Astrocyte (in vitro differentiated cells and primary cell): ENCODE measurements at regions not wholly inside any gene's neighbourhood (a gene's known extent, or its start where the extent isn't known, plus 50 kb on each side); places are given as distances from the start of the nearest gene placed in this dataset.
"Not testable (repeated sequence)": the region's sequence is repeated elsewhere in the genome, so short reads cannot be mapped to it uniquely, and the experiment has no call there.

Experiments
- DNase-seq: peaks from one replicate; pipeline ENCODE4 v3.0.0-alpha.2; 2010; ENCODE audit warnings: low read depth
- FAIRE-seq: peaks from 2 replicates; lab custom pipeline; 2011; peaks lifted over from hg19 to GRCh38; lab: Jason Lieb, UNC
- H2AFZ ChIP-seq: 2 replicates; pipeline ENCODE4 v1.6.0; 2012; ENCODE audit warnings: low read depth, low read length, inconsistent platforms
- H3K27ac ChIP-seq: 2 replicates; pipeline ENCODE4 v1.5.1; 2011; ENCODE audit warnings: low read depth, low read length, inconsistent platforms
- H3K27me3 ChIP-seq: 2 replicates; pipeline ENCODE4 v1.6.0; 2011; ENCODE audit warnings: low read length, inconsistent platforms; ENCODE audit not compliant: insufficient read depth
- H3K36me3 ChIP-seq: 2 replicates; pipeline ENCODE4 v1.5.1; 2011; ENCODE audit warnings: low read length, inconsistent platforms; ENCODE audit not compliant: insufficient read depth
- H3K4me1 ChIP-seq: 2 replicates; pipeline ENCODE4 v1.5.1; 2011; ENCODE audit warnings: low read length, inconsistent platforms; ENCODE audit not compliant: insufficient read depth
- H3K4me2 ChIP-seq: 2 replicates; pipeline ENCODE4 v1.6.0; 2012; ENCODE audit warnings: low read length, inconsistent platforms
- H3K4me3 ChIP-seq: 2 replicates; pipeline ENCODE4 v1.5.1; 2011; ENCODE audit warnings: low read depth, mild to moderate bottlenecking, low read length, inconsistent platforms; ENCODE audit not compliant: insufficient read depth
- H3K79me2 ChIP-seq: 2 replicates; pipeline ENCODE4 v1.6.0; 2012; ENCODE audit warnings: mild to moderate bottlenecking, low read length, inconsistent platforms; ENCODE audit not compliant: insufficient read depth
- H3K9ac ChIP-seq: 2 replicates; pipeline ENCODE4 v1.6.0; 2012; ENCODE audit warnings: mild to moderate bottlenecking, low read length, inconsistent platforms
- H3K9me3 ChIP-seq: 2 replicates; pipeline ENCODE4 v1.5.1; 2012; ENCODE audit warnings: low read depth, mild to moderate bottlenecking, low read length, inconsistent platforms; ENCODE audit not compliant: insufficient read depth
- H4K20me1 ChIP-seq: 2 replicates; pipeline ENCODE4 v1.6.0; 2012; ENCODE audit warnings: low read length, inconsistent platforms; ENCODE audit not compliant: insufficient read depth
- H3K27ac Mint-ChIP-seq: one replicate; pipeline ENCODE4 v1.8.0; 2021; ENCODE audit warnings: mild to moderate bottlenecking, mixed read lengths; ENCODE audit not compliant: unreplicated experiment
- H3K27me3 Mint-ChIP-seq: one replicate; pipeline ENCODE4 v1.8.0; 2021; ENCODE audit warnings: low read depth, mixed read lengths; ENCODE audit not compliant: unreplicated experiment
- H3K36me3 Mint-ChIP-seq: one replicate; pipeline ENCODE4 v1.8.0; 2021; ENCODE audit warnings: low read depth, mixed read lengths; ENCODE audit not compliant: unreplicated experiment
- H3K4me1 Mint-ChIP-seq: one replicate; pipeline ENCODE4 v1.8.0; 2021; ENCODE audit warnings: low read depth, mixed read lengths; ENCODE audit not compliant: unreplicated experiment
- H3K4me3 Mint-ChIP-seq: one replicate; pipeline ENCODE4 v1.8.0; 2021; ENCODE audit warnings: mild to moderate bottlenecking, moderate library complexity, mixed read lengths; ENCODE audit not compliant: unreplicated experiment
- H3K9me3 Mint-ChIP-seq: one replicate; pipeline ENCODE4 v1.8.0; 2021; ENCODE audit warnings: mild to moderate bottlenecking, mixed read lengths; ENCODE audit not compliant: unreplicated experiment
- CTCF ChIP-seq: IDR thresholded peaks from 2 replicates; pipeline ENCODE4 v1.5.1; 2011; ENCODE audit warnings: low read depth, mild to moderate bottlenecking, inconsistent platforms, low read length, moderate library complexity; ENCODE audit not compliant: insufficient read depth
- EZH2 ChIP-seq: IDR thresholded peaks from 2 replicates; pipeline ENCODE4 v1.6.1; 2012; ENCODE audit warnings: mild to moderate bottlenecking, low read length, inconsistent platforms; ENCODE audit not compliant: insufficient read depth

GRCh38 chr14:34051966-34052657, 101.2 kb upstream of the EGLN3 start:
- no peaks in the 10 kb centered on the region for H3K27me3 Mint-ChIP-seq
- peaks cover 3% of the 10 kb centered on the region for H3K36me3 Mint-ChIP-seq
- no peaks in the 10 kb centered on the region for H3K27me3 ChIP-seq
- no peak overlapping the region for H3K4me3 ChIP-seq
- FAIRE-seq, result no peak
- peak overlapping the region; percentile 79 for H3K27ac Mint-ChIP-seq
- H3K4me3 Mint-ChIP-seq, result no peak overlapping the region
- H2AFZ ChIP-seq, result no peak overlapping the region
- H3K9me3 Mint-ChIP-seq, result peaks cover 2% of the 10 kb centered on the region
- H3K4me1 Mint-ChIP-seq, result peaks cover 43% of the 10 kb centered on the region
- H3K9ac ChIP-seq, result no peak overlapping the region
- TF ChIP-seq CTCF, result no peak
- TF ChIP-seq EZH2, result no peak
- DNase-seq, result peak; percentile 89
- no peak overlapping the region for H3K27ac ChIP-seq
- H3K4me2 ChIP-seq, result peak overlapping the region; percentile 32
- no peaks in the 10 kb centered on the region for H3K79me2 ChIP-seq
- H3K9me3 ChIP-seq, result no peaks in the 10 kb centered on the region
- no peaks in the 10 kb centered on the region for H4K20me1 ChIP-seq
- peaks cover 15% of the 10 kb centered on the region for H3K4me1 ChIP-seq
- H3K36me3 ChIP-seq, result no peaks in the 10 kb centered on the region

DNA sequence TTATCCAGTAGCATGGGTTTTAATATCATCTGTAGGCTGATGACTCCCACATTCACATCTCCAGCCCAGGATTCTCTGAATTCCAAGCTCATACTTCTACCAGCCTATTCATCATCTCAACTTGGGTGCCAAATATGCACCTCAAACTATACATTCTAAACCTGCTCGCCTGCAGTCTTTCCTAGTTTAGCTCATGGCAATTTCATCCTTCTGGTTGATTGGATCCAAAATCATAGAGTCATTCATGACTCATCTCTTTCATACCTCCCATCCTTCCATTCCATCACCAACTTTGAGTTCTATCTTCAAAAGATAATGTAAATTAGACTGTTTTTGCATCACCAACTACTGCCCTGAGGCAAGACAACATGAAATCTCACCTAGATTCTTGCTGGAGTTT, 99.7 kb upstream of the EGLN3 start:
- H3K36me3 Mint-ChIP-seq, result peaks cover 3% of the 10 kb centered on the region
- Histone ChIP-seq H3K27me3 (no peaks in the 10 kb centered on the region), H3K79me2 (no peaks in the 10 kb centered on the region), H4K20me1 (no peaks in the 10 kb centered on the region), H3K4me1 (peaks cover 15% of the 10 kb centered on the region), H3K27ac (no peak overlapping the region), H3K9ac (no peak overlapping the region), H3K36me3 (no peaks in the 10 kb centered on the region), H2AFZ (no peak overlapping the region), H3K9me3 (no peaks in the 10 kb centered on the region), H3K4me2 (no peak overlapping the region), H3K4me3 (no peak overlapping the region)
- H3K27me3 Mint-ChIP-seq, result no peaks in the 10 kb centered on the region
- no peak overlapping the region for H3K27ac Mint-ChIP-seq
- peaks cover 2% of the 10 kb centered on the region for H3K9me3 Mint-ChIP-seq
- peaks cover 45% of the 10 kb centered on the region for H3K4me1 Mint-ChIP-seq
- TF ChIP-seq CTCF (no peak), EZH2 (no peak)
- peak; percentile 65 for DNase-seq
- FAIRE-seq, result no peak
- H3K4me3 Mint-ChIP-seq, result no peak overlapping the region

GRCh38 chr14:34049790-34050189, 98.9 kb upstream of the EGLN3 start:
- TF ChIP-seq CTCF, result no peak
- no peak for TF ChIP-seq EZH2
- H3K27me3 ChIP-seq, result no peaks in the 10 kb centered on the region
- peaks cover 15% of the 10 kb centered on the region for H3K4me1 ChIP-seq
- no peak overlapping the region for H2AFZ ChIP-seq
- no peak overlapping the region for H3K4me3 ChIP-seq
- H3K9me3 ChIP-seq, result no peaks in the 10 kb centered on the region
- H3K79me2 ChIP-seq, result no peaks in the 10 kb centered on the region
- no peaks in the 10 kb centered on the region for H3K36me3 ChIP-seq
- no peak overlapping the region for H3K27ac Mint-ChIP-seq
- no peak overlapping the region for H3K4me3 Mint-ChIP-seq
- H4K20me1 ChIP-seq, result no peaks in the 10 kb centered on the region
- H3K27ac ChIP-seq, result no peak overlapping the region
- H3K36me3 Mint-ChIP-seq, result peaks cover 3% of the 10 kb centered on the region
- FAIRE-seq (no peak), DNase-seq (no peak)
- H3K27me3 Mint-ChIP-seq, result no peaks in the 10 kb centered on the region
- peaks cover 38% of the 10 kb centered on the region for H3K4me1 Mint-ChIP-seq
- H3K9me3 Mint-ChIP-seq, result peaks cover 2% of the 10 kb centered on the region
- no peak overlapping the region for H3K9ac ChIP-seq
- no peak overlapping the region for H3K4me2 ChIP-seq

DNA sequence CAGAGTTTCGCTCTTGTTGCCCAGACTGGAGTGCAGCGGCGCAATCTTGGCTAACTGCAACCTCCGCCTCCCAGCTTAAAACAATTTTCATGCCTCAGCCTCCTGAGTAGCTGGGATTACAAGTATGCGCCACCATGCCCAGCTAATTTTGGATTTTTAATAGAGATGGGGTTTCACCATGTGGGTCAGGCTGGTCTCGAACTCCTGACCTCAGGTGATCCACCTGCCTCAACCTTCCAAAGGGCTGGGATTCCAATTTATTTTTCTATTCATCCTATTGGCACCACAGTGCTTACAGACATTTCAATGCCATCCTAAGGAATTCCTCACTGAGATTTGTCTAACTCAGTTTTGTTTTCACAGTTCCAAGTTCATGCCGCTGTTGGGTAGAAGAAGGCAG, 98.3 kb upstream of the EGLN3 start:
- not testable (repeated sequence) for H3K9me3 ChIP-seq, H3K36me3 ChIP-seq, H4K20me1 ChIP-seq, H3K27me3 ChIP-seq, DNase-seq, H3K79me2 ChIP-seq, H2AFZ ChIP-seq, H3K9ac ChIP-seq, H3K27me3 Mint-ChIP-seq, FAIRE-seq, H3K27ac Mint-ChIP-seq, H3K9me3 Mint-ChIP-seq, H3K4me3 ChIP-seq, H3K27ac ChIP-seq, H3K4me3 Mint-ChIP-seq, H3K4me2 ChIP-seq, H3K36me3 Mint-ChIP-seq
- H3K4me1 Mint-ChIP-seq, result peaks cover 39% of the 10 kb centered on the region
- peaks cover 15% of the 10 kb centered on the region for H3K4me1 ChIP-seq
